Parathyroid adenoma (tissue), 2 donors: ENCODE measurements at regions not wholly inside any gene's neighbourhood (a gene's known extent, or its start where the extent isn't known, plus 50 kb on each side); places are given as distances from the start of the nearest gene placed in this dataset.

ENCODE experiments used
- H2AFZ ChIP-seq: fragments of 300-600 bp; sonication (generic); one replicate; pipeline ENCODE4 v1.7.0; 2017; ENCODE audit warnings: antibody characterized with exemption, mild to moderate bottlenecking
- H3K27ac ChIP-seq: fragments of 300-600 bp; sonication (generic); one replicate; pipeline ENCODE4 v1.7.0; 2017
- H3K27me3 ChIP-seq: fragments of 300-600 bp; sonication (generic); one replicate; pipeline ENCODE4 v1.7.0; 2017; ENCODE audit warnings: low read length; ENCODE audit not compliant: control insufficient read depth, insufficient read depth
- H3K36me3 ChIP-seq: fragments of 300-600 bp; sonication (generic); one replicate; pipeline ENCODE4 v1.7.0; 2017; ENCODE audit warnings: low read length; ENCODE audit not compliant: control insufficient read depth, insufficient read depth
- H3K4me1 ChIP-seq: fragments of 300-600 bp; sonication (generic); one replicate; pipeline ENCODE4 v1.7.0; 2017; ENCODE audit warnings: control low read depth
- H3K4me2 ChIP-seq: fragments of 300-600 bp; sonication (generic); one replicate; pipeline ENCODE4 v1.7.0; 2017; ENCODE audit warnings: low read length
- H3K4me3 ChIP-seq: fragments of 300-600 bp; sonication (generic); one replicate; pipeline ENCODE4 v1.7.0; 2017; ENCODE audit warnings: low read depth, low read length
- H3K79me2 ChIP-seq: fragments of 300-600 bp; sonication (generic); one replicate; pipeline ENCODE4 v1.7.0; 2017; ENCODE audit warnings: control low read depth
- H3K9ac ChIP-seq: fragments of 300-600 bp; sonication (generic); one replicate; pipeline ENCODE4 v1.7.0; 2017; ENCODE audit warnings: mild to moderate bottlenecking
- H3K9me3 ChIP-seq: fragments of 300-600 bp; sonication (generic); one replicate; pipeline ENCODE4 v1.7.0; 2017; ENCODE audit warnings: low read length; ENCODE audit not compliant: control insufficient read depth
- TF ChIP-seq, protein P1 (sequence below): fragments of 300-600 bp; sonication (generic); IDR thresholded peaks from one replicate; pipeline ENCODE4 v1.7.0; 2017; ENCODE audit warnings: antibody characterized with exemption, mild to moderate bottlenecking
- donor health status: primary hyperparathyroidism.

DNA sequence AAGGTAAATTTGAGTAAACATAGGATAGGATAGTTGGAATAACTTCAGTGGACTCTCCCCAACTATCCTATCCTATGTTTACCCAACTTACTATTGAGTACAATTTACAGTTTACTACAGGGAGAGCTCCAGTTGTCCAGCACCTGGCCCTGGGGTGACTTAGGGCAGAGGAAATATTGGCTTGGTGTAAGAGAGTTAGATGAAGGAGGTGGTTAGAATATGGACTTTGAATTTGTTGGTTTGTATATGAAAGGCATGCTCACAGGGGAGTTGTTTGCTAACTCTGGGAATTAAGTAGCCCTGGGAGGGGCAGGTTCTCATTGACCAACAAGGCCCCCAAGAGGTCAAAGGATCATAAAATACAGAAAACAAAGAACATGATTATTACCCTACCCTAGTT is 497.7 kb downstream of the ARL4A start:
- Histone ChIP-seq H3K9ac (no peak overlapping the region), H3K4me3 (no peak overlapping the region), H3K9me3 (no peaks in the 10 kb centered on the region), H3K27me3 (no peaks in the 10 kb centered on the region), H3K36me3 (no peaks in the 10 kb centered on the region), H2AFZ (no peak overlapping the region), H3K4me2 (no peak overlapping the region), H3K4me1 (no peaks in the 10 kb centered on the region), H3K79me2 (no peaks in the 10 kb centered on the region), H3K27ac (no peak overlapping the region)
- TF ChIP-seq, protein P1, sequence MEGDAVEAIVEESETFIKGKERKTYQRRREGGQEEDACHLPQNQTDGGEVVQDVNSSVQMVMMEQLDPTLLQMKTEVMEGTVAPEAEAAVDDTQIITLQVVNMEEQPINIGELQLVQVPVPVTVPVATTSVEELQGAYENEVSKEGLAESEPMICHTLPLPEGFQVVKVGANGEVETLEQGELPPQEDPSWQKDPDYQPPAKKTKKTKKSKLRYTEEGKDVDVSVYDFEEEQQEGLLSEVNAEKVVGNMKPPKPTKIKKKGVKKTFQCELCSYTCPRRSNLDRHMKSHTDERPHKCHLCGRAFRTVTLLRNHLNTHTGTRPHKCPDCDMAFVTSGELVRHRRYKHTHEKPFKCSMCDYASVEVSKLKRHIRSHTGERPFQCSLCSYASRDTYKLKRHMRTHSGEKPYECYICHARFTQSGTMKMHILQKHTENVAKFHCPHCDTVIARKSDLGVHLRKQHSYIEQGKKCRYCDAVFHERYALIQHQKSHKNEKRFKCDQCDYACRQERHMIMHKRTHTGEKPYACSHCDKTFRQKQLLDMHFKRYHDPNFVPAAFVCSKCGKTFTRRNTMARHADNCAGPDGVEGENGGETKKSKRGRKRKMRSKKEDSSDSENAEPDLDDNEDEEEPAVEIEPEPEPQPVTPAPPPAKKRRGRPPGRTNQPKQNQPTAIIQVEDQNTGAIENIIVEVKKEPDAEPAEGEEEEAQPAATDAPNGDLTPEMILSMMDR, result no peak

DNA sequence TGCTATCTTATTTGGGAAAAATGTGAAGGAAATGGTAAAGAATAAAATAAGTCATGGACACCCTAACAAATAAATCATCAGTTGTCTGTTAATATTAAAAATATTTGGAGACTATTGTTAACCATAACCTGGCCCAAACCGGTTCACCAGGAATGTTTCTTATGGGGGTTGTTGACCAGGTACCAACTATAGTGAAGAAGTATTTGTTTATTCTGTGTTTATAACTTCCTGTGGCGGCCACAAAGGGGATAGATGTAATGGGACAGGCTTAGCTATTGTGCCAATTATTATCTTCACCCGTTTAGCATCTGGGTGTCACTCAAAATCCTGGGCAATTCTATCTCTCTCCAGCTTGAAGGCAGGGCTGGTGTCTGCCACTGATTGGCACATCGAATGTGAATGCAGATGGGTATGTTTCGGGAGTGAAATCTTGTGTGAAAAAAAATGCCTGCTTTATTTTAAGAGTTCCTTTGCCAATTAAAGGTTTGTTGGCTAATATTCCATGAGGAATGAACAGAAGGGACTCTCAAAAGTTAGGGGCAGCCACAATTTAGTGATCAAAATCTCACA is 500.9 kb downstream of the ARL4A start:
- TF ChIP-seq, protein P1, result no peak
- Histone ChIP-seq H3K27me3 (no peaks in the 10 kb centered on the region), H3K79me2 (no peaks in the 10 kb centered on the region)

DNA sequence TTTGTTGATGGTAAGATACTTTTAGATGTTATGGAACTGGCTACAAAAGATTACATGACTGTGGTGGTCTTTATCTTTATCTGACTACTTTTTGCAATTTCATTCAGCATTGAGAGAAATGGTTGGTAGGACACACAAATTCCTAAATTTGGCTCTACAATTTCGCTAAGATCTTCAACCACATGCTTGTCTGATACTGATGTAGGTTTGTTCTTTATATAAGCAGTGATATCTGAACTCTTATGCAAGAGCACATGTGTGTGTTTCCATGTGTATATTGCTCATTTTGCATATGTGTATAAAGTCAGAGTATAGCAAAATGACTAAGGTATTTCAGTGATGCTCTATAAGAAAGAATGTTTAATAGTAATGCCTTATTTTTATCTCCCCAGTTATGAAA is 501.5 kb downstream of the ARL4A start:
- no peak overlapping the region for H3K27ac ChIP-seq
- H3K4me2 ChIP-seq, result no peak overlapping the region
- H2AFZ ChIP-seq, result no peak overlapping the region
- H3K79me2 ChIP-seq, result no peaks in the 10 kb centered on the region
- no peaks in the 10 kb centered on the region for H3K36me3 ChIP-seq
- H3K4me1 ChIP-seq, result no peaks in the 10 kb centered on the region
- no peak overlapping the region for H3K4me3 ChIP-seq
- no peaks in the 10 kb centered on the region for H3K27me3 ChIP-seq
- H3K9ac ChIP-seq, result no peak overlapping the region
- TF ChIP-seq, protein P1, result no peak
- no peaks in the 10 kb centered on the region for H3K9me3 ChIP-seq

More for the DNA sequence above, 500.9 kb downstream of the ARL4A start:
- H3K36me3 ChIP-seq, result no peaks in the 10 kb centered on the region
- no peak overlapping the region for H3K9ac ChIP-seq
- no peak overlapping the region for H3K27ac ChIP-seq
- no peak overlapping the region for H2AFZ ChIP-seq
- H3K4me1 ChIP-seq, result no peaks in the 10 kb centered on the region
- H3K4me3 ChIP-seq, result no peak overlapping the region
- H3K9me3 ChIP-seq, result no peaks in the 10 kb centered on the region
- no peak overlapping the region for H3K4me2 ChIP-seq

DNA sequence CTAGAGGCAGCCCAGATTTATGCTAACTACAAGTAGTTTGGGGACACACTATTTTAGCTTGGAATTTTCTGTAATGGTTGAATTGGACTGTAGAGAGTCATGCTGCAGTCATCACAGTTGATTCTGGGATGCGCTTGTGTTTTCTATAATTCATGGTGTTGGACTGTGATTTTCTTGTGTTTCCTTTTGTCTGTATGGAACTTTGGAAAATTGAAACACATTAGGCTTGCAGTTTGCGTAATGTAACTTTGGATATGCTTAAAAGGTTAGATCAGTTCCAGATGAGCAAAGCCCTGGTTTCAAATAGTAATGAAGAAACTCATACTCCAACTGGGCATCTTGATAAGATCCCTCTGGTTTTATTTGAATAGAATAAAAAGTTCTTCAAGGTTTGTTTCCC is 502.2 kb downstream of the ARL4A start:
- no peaks in the 10 kb centered on the region for H3K79me2 ChIP-seq
- H3K27ac ChIP-seq, result no peak overlapping the region
- H3K9ac ChIP-seq, result no peak overlapping the region
- no peaks in the 10 kb centered on the region for H3K27me3 ChIP-seq
- no peaks in the 10 kb centered on the region for H3K9me3 ChIP-seq
- H2AFZ ChIP-seq, result no peak overlapping the region
- TF ChIP-seq, protein P1, result no peak
- no peaks in the 10 kb centered on the region for H3K36me3 ChIP-seq
- H3K4me1 ChIP-seq, result no peaks in the 10 kb centered on the region
- no peak overlapping the region for H3K4me3 ChIP-seq
- no peak overlapping the region for H3K4me2 ChIP-seq

- H3K4me3 ChIP-seq, result no peak overlapping the region
- no peak overlapping the region for H3K9ac ChIP-seq
- no peaks in the 10 kb centered on the region for H3K9me3 ChIP-seq
- H3K27me3 ChIP-seq, result no peaks in the 10 kb centered on the region
- H2AFZ ChIP-seq, result no peak overlapping the region
- H3K4me2 ChIP-seq, result no peak overlapping the region
- H3K27ac ChIP-seq, result no peak overlapping the region
- H3K79me2 ChIP-seq, result no peaks in the 10 kb centered on the region
- H3K4me1 ChIP-seq, result no peaks in the 10 kb centered on the region
- no peaks in the 10 kb centered on the region for H3K36me3 ChIP-seq
- TF ChIP-seq, protein P1, result no peak
Observed at GRCh38 chr7:13197501-13197900, 510.1 kb downstream of the ARL4A start.
